Epithelial cell of proximal tubule (primary cell): ENCODE measurements at regions not wholly inside any gene's neighbourhood (a gene's known extent, or its start where the extent isn't known, plus 50 kb on each side); places are given as distances from the start of the nearest gene placed in this dataset.
"Not testable (repeated sequence)": the region's sequence is repeated elsewhere in the genome, so short reads cannot be mapped to it uniquely, and the experiment has no call there.

Experiments used
- DNase-seq: peaks from one replicate; pipeline ENCODE4 v3.0.0-alpha.2; 2011; ENCODE audit warnings: low read depth
- H3K4me3 ChIP-seq: 2 replicates; pipeline ENCODE4 v1.5.1; 2011; ENCODE audit warnings: low read depth, mild to moderate bottlenecking, low read length
- TF ChIP-seq, protein P1 (sequence below): conservative IDR thresholded peaks from 2 replicates; pipeline ENCODE4 v1.5.1; 2012; ENCODE audit warnings: low read depth, mild to moderate bottlenecking, low read length

DNA sequence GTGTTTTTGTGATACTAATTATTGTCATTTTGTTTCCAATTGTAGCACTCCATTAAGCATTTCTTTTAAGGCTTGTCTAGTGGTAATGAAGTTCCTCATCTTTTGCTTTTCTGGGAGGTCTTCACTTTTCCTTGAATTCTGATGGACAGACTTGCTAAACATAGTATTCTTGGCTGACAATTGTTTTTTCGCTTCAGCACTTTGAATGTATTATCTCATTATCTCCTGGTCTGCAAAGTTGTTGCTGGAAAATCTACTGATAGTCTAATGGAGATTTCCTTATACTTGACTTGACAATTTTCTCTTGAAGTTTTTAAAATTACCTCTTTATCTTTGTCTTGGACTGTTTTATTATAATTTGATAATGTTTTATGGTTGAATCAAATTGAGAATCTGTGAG, 147.5 kb downstream of the FAM174A start:
- no peak for DNase-seq
- TF ChIP-seq, protein P1, sequence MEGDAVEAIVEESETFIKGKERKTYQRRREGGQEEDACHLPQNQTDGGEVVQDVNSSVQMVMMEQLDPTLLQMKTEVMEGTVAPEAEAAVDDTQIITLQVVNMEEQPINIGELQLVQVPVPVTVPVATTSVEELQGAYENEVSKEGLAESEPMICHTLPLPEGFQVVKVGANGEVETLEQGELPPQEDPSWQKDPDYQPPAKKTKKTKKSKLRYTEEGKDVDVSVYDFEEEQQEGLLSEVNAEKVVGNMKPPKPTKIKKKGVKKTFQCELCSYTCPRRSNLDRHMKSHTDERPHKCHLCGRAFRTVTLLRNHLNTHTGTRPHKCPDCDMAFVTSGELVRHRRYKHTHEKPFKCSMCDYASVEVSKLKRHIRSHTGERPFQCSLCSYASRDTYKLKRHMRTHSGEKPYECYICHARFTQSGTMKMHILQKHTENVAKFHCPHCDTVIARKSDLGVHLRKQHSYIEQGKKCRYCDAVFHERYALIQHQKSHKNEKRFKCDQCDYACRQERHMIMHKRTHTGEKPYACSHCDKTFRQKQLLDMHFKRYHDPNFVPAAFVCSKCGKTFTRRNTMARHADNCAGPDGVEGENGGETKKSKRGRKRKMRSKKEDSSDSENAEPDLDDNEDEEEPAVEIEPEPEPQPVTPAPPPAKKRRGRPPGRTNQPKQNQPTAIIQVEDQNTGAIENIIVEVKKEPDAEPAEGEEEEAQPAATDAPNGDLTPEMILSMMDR = no peak
- no peak overlapping the region for H3K4me3 ChIP-seq

DNA sequence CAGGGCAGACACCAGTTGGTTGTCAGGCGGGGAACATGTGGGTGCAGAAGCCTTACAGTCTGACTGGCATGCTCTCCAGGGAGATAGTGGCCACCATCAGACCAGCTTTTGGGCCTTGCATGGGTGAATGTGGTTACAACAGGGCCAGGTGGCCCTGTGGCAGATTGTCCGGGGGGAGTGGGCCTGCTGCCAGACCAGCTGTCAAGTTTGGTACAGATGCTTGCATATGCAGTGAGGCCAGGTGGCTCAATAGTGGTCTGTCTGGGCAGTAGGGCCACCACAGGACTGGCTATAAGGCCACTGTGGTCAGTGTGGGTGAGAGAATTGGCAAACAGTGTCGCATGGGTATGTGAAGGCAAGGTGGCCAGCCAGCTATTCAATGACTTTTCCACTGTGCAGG, 148.7 kb downstream of the FAM174A start:
- DNase-seq = no peak
- TF ChIP-seq, protein P1 = no peak
- no peak overlapping the region for H3K4me3 ChIP-seq

DNA sequence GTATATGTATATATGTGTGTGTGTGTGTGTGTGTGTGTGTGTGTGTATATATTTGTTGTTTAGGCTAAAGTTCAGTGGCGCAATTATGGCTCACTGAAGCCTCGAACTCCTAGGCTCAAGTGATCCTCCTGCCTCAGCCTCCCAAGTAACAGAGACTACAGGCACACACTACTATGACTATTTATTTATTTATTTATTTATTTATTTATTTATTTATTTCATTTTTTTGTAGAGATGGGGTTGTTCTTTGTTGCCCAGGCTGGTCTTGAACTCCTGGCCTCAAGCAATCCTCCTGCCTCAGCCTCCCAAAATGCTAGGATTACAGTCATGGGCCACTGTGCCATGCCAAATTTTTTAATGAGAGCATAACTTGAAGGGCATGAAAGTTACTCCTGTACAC, 149.9 kb downstream of the FAM174A start:
- DNase-seq, H3K4me3 ChIP-seq: not testable (repeated sequence)

DNA sequence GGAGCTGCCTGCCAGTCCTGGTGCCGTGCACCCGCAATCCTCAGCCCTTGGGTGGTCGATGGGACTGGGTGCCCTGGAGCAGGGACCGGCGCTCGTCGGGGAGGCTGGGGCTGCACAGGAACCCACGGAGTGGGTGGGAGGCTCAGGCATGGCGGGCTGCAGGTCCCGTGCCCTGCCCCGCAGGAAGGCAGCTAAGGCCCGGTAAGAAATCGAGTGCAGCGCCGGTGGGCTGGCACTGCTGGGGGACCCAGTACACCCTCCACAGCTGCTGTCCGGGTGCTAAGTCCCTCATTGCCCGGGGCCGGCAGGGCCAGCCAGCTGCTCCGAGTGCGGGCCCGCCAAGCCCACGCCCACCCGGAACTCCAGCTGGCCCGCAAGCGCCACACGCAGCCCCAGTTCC, 153.7 kb downstream of the FAM174A start:
- not testable (repeated sequence) for H3K4me3 ChIP-seq, DNase-seq

DNA sequence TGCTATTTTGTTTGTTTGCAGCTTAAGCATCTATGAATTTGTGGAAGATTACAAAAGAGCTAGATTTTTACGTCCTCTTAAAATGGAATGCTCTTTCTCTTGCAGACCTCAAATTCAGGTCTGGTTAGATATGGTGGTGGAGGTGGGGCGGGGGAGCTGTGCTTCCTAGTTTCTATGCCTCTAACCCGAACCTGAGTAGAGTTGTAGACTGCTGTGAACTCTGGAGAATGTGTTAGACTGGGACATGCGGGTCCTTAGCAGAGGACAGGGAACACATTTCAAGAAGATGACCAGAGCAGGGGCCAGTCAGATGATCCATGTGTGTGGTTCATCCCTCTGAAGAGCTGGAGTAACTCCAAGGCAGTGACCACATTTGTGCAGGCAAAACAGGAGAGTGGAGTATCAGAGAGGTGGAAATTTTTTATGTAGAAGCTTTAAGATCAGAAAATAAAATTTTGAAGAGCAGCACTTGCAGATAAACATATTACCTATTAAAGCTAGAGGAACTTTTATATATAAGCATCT, 154.9 kb downstream of the FAM174A start:
- H3K4me3 ChIP-seq = no peak overlapping the region
- no peak for DNase-seq
- TF ChIP-seq, protein P1 = no peak

DNA sequence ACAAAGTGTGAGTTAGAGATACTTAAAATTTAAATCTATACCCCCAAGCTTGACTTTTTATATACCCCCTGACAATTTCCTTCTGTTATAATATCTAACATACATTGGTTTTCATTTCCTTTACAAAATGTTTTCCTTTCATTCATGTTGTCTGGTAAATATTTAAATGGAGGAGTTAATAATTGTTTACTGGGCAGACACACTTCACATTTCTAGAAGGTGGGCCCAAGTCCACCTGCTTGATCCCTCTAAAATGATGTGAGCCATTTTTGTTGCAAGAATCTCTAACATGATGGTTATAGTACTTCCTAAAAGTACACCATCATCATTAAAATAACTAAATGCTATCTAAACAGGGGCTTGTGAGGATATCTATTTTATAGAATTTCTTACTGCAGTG, 155.9 kb downstream of the FAM174A start:
- TF ChIP-seq, protein P1 = no peak
- no peak for DNase-seq
- no peak overlapping the region for H3K4me3 ChIP-seq

DNA sequence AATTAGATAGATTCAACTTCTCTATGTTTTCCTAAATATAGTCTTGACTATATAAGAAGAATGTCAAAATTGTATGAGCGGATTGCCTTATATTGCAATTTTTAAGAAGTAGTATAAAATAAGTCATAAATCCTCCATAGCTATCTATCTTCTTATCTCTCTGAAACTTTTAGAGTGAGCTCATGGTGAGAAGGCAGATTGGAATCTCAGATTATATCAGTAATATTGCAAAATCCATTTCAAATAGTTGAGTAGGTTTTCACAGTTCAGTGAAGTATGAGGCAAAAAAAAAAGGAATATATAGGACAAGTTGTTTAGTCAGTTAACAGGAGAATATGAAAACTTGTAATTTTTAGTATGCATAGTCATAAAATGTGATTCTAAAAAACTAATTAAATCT, 156.4 kb downstream of the FAM174A start:
- TF ChIP-seq, protein P1 = no peak
- H3K4me3 ChIP-seq = no peak overlapping the region
- no peak for DNase-seq

DNA sequence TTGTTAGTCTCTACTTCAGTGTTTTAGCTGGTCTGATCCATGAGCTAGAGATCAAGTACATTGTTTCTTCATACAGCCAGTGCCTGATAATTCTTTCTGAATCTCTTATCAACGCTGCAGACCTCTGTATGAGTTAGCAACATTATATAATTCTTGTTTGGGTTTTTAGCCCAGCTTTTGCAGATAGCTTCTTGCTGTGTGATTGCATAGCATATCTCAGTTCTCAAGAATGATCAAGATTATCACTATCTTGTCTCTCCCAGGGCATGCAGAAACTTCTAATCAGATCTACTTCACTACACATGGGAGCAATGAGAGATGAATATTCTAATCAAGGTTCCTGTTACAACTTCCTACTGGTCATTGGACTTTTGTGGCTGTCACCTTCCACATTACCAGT, 158.3 kb downstream of the FAM174A start:
- no peak for DNase-seq
- TF ChIP-seq, protein P1 = no peak
- H3K4me3 ChIP-seq = no peak overlapping the region
